ENCODE measurements at regions not wholly inside any gene's neighbourhood (a gene's known extent, or its start where the extent isn't known, plus 50 kb on each side); places are given as distances from the start of the nearest gene placed in this dataset.
A peak's percentile ranks its signal among the peaks of the same experiment; 100 is the strongest.

GRCh38 chr1:191101960-191102359 lies 624.3 kb upstream of the BRINP3 start:
- H3K4me3 ChIP-seq (ENCODE audit: low read depth, low read length) = no peak overlapping the region
- TF ChIP-seq, protein P1, sequence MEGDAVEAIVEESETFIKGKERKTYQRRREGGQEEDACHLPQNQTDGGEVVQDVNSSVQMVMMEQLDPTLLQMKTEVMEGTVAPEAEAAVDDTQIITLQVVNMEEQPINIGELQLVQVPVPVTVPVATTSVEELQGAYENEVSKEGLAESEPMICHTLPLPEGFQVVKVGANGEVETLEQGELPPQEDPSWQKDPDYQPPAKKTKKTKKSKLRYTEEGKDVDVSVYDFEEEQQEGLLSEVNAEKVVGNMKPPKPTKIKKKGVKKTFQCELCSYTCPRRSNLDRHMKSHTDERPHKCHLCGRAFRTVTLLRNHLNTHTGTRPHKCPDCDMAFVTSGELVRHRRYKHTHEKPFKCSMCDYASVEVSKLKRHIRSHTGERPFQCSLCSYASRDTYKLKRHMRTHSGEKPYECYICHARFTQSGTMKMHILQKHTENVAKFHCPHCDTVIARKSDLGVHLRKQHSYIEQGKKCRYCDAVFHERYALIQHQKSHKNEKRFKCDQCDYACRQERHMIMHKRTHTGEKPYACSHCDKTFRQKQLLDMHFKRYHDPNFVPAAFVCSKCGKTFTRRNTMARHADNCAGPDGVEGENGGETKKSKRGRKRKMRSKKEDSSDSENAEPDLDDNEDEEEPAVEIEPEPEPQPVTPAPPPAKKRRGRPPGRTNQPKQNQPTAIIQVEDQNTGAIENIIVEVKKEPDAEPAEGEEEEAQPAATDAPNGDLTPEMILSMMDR (IDR thresholded peaks at IDR 0.05; ENCODE audit: insufficient read depth, low read length) = no peak
- DNase-seq (ENCODE audit: low read depth) = no peak

DNA sequence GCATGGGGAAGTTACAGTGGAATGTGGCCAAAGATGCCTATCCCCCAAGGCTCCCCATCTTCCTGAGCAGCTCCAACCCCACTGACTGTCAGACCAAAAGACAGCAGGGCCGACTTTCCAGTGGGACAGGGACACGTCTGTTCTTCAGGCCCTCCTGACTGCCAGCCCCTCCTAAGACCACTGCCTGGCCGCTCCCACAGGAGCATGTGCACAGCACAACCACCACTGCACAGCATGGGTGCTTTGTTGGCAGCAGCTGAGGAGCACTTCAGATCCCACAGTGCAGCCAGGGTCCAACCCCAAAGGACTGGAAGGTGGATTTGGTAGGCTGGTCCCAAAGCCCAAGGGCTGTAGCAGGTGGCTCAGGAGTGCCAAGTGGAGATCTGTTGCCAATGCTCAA lies 648.3 kb upstream of the BRINP3 start:
- TF ChIP-seq, protein P1 (IDR thresholded peaks at IDR 0.05; ENCODE audit: insufficient read depth, low read length) = no peak
- H3K4me3 ChIP-seq (ENCODE audit: low read depth, low read length) = no peak overlapping the region

DNA sequence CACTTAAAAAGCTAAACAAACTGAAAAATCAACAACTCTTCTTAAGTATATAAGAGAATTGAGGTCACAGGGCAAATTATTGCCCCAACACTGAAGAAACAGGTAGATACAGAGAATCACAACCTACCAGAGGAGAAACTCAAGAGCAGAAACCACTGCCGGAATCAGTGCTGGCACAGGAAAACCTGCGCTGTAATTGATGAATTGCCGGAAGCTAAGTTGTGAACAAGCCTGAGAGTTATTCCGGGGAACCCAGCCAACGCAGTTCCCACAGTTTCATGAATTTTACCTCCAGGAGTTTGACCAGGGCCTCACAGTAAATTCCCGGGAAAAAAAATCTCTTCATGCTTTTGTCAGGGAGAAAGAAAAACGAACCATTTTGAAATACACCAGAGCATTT lies 657.1 kb upstream of the BRINP3 start:
- TF ChIP-seq, protein P1 (IDR thresholded peaks at IDR 0.05; ENCODE audit: insufficient read depth, low read length) = no peak
- peak; percentile 23 for DNase-seq (ENCODE audit: low read depth)
- H3K4me3 ChIP-seq (ENCODE audit: low read depth, low read length) = no peak overlapping the region

More for the DNA sequence above, 648.3 kb upstream of the BRINP3 start:
- DNase-seq (ENCODE audit: low read depth) = no peak

- H3K4me3 ChIP-seq (ENCODE audit: low read depth, low read length) = no peak overlapping the region
- no peak for DNase-seq (ENCODE audit: low read depth)
- TF ChIP-seq, protein P1 (IDR thresholded peaks at IDR 0.05; ENCODE audit: insufficient read depth, low read length) = no peak
Observed at GRCh38 chr1:191140038-191140437, 662.4 kb upstream of the BRINP3 start.

DNA sequence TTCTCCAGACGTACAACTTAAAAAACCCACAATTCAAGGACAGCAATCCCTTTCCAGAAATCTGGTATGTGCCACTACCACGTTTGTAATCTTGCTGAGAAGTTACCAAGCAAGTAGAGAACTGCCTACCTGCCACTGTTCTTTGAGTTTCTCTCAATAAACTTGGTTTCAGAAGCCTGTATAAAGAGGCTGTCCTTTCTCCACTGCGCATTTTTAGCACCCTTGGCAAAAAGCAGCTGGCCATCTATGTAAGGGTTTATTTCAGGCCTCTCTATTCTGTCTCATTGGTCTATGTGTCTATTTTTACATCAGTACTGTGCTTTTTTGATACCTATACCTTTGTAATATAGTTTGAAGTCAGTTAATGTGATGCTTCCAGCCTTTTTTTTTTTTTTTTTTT lies 665.1 kb upstream of the BRINP3 start:
- no peak for DNase-seq (ENCODE audit: low read depth)
- TF ChIP-seq, protein P1 (IDR thresholded peaks at IDR 0.05; ENCODE audit: insufficient read depth, low read length) = no peak
- H3K4me3 ChIP-seq (ENCODE audit: low read depth, low read length) = no peak overlapping the region

DNA sequence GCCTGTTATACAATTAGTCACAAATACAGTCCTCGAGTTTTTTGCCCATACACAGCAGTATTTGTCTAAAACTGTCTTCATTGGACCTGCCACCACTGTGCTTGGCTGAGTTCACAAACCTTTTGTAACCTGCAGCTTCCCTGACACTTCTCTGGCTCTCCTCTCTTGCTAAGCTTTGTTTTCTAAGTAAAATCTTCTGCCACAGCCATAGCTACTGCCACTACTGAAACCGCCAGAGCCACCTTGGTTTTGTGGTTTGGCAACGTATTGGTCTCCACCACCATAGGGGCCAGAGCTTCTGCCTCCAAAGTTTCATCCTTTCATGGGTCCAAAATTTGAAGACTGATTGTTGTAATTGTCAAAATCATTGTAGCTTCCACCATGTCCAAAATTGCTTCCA lies 668.2 kb upstream of the BRINP3 start:
- TF ChIP-seq, protein P1 (IDR thresholded peaks at IDR 0.05; ENCODE audit: insufficient read depth, low read length) = no peak
- no peak for DNase-seq (ENCODE audit: low read depth)
- H3K4me3 ChIP-seq (ENCODE audit: low read depth, low read length) = no peak overlapping the region

DNA sequence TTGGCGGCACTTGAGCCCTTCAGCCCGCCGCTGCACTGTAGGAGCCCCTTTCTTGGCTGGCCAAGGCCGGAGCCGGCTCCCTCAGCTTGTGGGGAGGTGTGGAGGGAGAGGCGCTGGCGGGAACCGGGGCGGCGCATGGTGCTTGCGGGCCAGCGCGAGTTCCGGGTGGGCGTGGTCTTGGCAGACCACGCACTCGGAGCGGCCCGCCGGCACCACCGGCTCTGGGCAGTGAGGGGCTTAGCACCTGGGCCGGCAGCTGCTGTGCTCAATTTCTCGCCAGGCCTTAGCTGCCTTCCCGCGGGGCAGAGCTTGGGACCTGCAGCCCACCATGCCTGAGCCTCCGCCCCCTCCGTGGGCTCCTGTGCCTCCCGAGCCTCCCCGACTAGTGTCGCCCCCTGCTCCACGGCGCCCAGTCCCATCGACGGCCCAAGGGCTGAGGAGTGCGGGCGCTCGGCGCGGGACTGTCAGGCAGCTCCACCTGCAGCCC lies 673.7 kb upstream of the BRINP3 start:
- TF ChIP-seq, protein P1 (IDR thresholded peaks at IDR 0.05; ENCODE audit: insufficient read depth, low read length) = no peak
- DNase-seq (ENCODE audit: low read depth) = no peak
- H3K4me3 ChIP-seq (ENCODE audit: low read depth, low read length) = no peak overlapping the region

Measured in fibroblast of the aortic adventitia (primary cell).